GM12892 (cell line): ENCODE measurements at regions not wholly inside any gene's neighbourhood (a gene's known extent, or its start where the extent isn't known, plus 50 kb on each side); places are given as distances from the start of the nearest gene placed in this dataset.

Experiments used
- POLR2A ChIP-seq: IDR thresholded peaks from 2 replicates; pipeline ENCODE4 v1.6.1; 2011; ENCODE audit warnings: low read depth, low read length, control low read depth
- POLR2AphosphoS5 ChIP-seq: IDR thresholded peaks from 2 replicates; pipeline ENCODE4 v1.6.1; 2011; ENCODE audit warnings: low read depth, low read length, control low read depth
- TAF1 ChIP-seq: IDR thresholded peaks from 2 replicates; pipeline ENCODE4 v1.6.1; 2011; ENCODE audit warnings: low read depth, mild to moderate bottlenecking, control low read depth, low read length, borderline replicate concordance

GRCh38 chr11:121383716-121384115 lies 68.4 kb upstream of the SORL1 start:
- TF ChIP-seq TAF1 (no peak), POLR2A (no peak), POLR2AphosphoS5 (no peak)
